Loucy (cell line): ENCODE measurements at regions not wholly inside any gene's neighbourhood (a gene's known extent, or its start where the extent isn't known, plus 50 kb on each side); places are given as distances from the start of the nearest gene placed in this dataset.

ENCODE experiments used
- EZH2phosphoT487 ChIP-seq: fragments of 200-600 bp; IDR thresholded peaks from 2 replicates; pipeline ENCODE4 v1.6.1; 2018; ENCODE audit warnings: antibody characterized with exemption, mild to moderate bottlenecking, moderate library complexity, borderline replicate concordance
- TF ChIP-seq, protein P1 (sequence below): fragments of 200-600 bp; sonication (generic); conservative IDR thresholded peaks from 2 replicates; pipeline ENCODE4 v1.5.1; 2014; ENCODE audit warnings: mild to moderate bottlenecking, antibody characterized with exemption, low read length

DNA sequence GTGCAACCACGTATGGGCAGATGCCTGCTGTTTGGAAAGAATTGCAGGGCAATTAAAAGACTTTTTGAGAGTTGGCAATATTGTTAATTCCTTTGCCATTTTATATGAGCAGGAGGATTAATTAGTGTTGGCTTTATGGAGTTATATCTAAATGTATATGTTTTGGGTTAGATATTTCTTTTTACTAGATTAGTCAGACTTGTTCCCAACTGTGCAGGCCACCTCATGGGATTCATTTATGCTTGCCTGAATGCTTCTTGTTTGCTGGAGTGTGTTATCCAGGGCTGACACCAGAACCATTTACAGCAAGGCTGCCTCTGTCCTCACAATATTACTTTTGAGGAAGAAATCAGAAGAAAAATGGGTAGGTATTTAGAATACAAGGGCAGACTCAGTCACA is 192.5 kb downstream of the KTN1 start:
- TF ChIP-seq, protein P1, sequence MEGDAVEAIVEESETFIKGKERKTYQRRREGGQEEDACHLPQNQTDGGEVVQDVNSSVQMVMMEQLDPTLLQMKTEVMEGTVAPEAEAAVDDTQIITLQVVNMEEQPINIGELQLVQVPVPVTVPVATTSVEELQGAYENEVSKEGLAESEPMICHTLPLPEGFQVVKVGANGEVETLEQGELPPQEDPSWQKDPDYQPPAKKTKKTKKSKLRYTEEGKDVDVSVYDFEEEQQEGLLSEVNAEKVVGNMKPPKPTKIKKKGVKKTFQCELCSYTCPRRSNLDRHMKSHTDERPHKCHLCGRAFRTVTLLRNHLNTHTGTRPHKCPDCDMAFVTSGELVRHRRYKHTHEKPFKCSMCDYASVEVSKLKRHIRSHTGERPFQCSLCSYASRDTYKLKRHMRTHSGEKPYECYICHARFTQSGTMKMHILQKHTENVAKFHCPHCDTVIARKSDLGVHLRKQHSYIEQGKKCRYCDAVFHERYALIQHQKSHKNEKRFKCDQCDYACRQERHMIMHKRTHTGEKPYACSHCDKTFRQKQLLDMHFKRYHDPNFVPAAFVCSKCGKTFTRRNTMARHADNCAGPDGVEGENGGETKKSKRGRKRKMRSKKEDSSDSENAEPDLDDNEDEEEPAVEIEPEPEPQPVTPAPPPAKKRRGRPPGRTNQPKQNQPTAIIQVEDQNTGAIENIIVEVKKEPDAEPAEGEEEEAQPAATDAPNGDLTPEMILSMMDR: no peak
- TF ChIP-seq EZH2phosphoT487: no peak
